GM12878 (cell line): ENCODE measurements at regions not wholly inside any gene's neighbourhood (a gene's known extent, or its start where the extent isn't known, plus 50 kb on each side); places are given as distances from the start of the nearest gene placed in this dataset.

ENCODE experiments used
- FOS ChIP-seq: IDR thresholded peaks from 3 replicates; pipeline ENCODE4 v1.6.1; 2011; ENCODE audit warnings: borderline replicate concordance; ENCODE audit not compliant: insufficient read length; ENCODE audit errors: extremely low read depth
- POLR2AphosphoS2 ChIP-seq: IDR thresholded peaks from 2 replicates; pipeline ENCODE4 v1.6.1; 2011; ENCODE audit warnings: low read depth, mild to moderate bottlenecking, low read length, improper control_type of control experiment, moderate library complexity
- RFX5 ChIP-seq: IDR thresholded peaks from 2 replicates; pipeline ENCODE4 v1.6.1; 2011; ENCODE audit warnings: low read depth, low read length, improper control_type of control experiment
- SMAD1 ChIP-seq: fragments of 450-650 bp; IDR thresholded peaks from 2 replicates; pipeline ENCODE4 v1.6.1; 2018; ENCODE audit warnings: mild to moderate bottlenecking, low read depth; ENCODE audit not compliant: partially characterized antibody
- TAF1 ChIP-seq: IDR thresholded peaks from 2 replicates; pipeline ENCODE4 v1.6.1; 2011; ENCODE audit warnings: mild to moderate bottlenecking, low read depth, low read length, borderline replicate concordance
- ZNF384 ChIP-seq: IDR thresholded peaks from 2 replicates; pipeline ENCODE4 v1.6.1; 2012; ENCODE audit warnings: low read depth, mild to moderate bottlenecking, low read length, improper control_type of control experiment, borderline replicate concordance
- TF ChIP-seq, protein P1 (sequence below): fragments of 450-650 bp; IDR thresholded peaks from 2 replicates; pipeline ENCODE4 v1.6.1; 2017; ENCODE audit warnings: mild to moderate bottlenecking, moderate library complexity
- TF ChIP-seq, protein P2 (sequence below): IDR thresholded peaks from 2 replicates; pipeline ENCODE4 v1.6.1; 2012; ENCODE audit warnings: mild to moderate bottlenecking, low read depth, low read length
- TF ChIP-seq, protein P3 (sequence below), 3 experiments: IDR thresholded peaks in 2 of 3; conservative IDR thresholded peaks in 1 of 3; 2 replicates each; pipeline ENCODE4 v1.5.1; 2011; ENCODE audit warnings: low read depth in 3 of 3, low read length in 3 of 3, mild to moderate bottlenecking in 3 of 3, control low read depth in 2 of 3, moderate library complexity in 2 of 3, inconsistent platforms in 1 of 3, mixed read lengths in 1 of 3; ENCODE audit not compliant: control insufficient read depth in 2 of 3, insufficient read depth in 1 of 3; ENCODE audit errors: extremely low read depth in 1 of 3

DNA sequence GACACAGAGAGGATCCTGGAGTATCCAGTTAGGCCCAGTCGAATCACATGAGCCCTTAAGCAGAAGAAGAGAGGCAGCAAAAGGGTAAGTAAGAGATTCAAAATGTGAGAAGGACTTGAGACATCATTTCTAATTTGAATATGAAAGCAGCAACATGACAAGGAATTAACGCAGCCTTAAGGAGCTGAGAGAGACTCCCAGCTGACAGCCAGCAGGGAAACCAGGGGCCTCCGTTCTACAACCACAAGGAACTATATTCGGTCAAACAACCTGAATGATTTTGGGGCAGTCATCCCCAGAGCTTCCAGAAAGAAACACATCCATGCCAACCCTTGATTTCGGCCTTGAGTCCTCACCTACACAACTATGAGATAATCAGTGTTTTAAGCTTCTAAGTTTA is 189.7 kb upstream of the MTNR1B start:
- no peak for TF ChIP-seq ZNF384
- no peak for TF ChIP-seq FOS
- TF ChIP-seq, protein P1, sequence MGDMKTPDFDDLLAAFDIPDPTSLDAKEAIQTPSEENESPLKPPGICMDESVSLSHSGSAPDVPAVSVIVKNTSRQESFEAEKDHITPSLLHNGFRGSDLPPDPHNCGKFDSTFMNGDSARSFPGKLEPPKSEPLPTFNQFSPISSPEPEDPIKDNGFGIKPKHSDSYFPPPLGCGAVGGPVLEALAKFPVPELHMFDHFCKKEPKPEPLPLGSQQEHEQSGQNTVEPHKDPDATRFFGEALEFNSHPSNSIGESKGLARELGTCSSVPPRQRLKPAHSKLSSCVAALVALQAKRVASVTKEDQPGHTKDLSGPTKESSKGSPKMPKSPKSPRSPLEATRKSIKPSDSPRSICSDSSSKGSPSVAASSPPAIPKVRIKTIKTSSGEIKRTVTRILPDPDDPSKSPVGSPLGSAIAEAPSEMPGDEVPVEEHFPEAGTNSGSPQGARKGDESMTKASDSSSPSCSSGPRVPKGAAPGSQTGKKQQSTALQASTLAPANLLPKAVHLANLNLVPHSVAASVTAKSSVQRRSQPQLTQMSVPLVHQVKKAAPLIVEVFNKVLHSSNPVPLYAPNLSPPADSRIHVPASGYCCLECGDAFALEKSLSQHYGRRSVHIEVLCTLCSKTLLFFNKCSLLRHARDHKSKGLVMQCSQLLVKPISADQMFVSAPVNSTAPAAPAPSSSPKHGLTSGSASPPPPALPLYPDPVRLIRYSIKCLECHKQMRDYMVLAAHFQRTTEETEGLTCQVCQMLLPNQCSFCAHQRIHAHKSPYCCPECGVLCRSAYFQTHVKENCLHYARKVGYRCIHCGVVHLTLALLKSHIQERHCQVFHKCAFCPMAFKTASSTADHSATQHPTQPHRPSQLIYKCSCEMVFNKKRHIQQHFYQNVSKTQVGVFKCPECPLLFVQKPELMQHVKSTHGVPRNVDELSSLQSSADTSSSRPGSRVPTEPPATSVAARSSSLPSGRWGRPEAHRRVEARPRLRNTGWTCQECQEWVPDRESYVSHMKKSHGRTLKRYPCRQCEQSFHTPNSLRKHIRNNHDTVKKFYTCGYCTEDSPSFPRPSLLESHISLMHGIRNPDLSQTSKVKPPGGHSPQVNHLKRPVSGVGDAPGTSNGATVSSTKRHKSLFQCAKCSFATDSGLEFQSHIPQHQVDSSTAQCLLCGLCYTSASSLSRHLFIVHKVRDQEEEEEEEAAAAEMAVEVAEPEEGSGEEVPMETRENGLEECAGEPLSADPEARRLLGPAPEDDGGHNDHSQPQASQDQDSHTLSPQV = no peak
- no peak for TF ChIP-seq SMAD1
- no peak for TF ChIP-seq POLR2AphosphoS2
- TF ChIP-seq, protein P2, sequence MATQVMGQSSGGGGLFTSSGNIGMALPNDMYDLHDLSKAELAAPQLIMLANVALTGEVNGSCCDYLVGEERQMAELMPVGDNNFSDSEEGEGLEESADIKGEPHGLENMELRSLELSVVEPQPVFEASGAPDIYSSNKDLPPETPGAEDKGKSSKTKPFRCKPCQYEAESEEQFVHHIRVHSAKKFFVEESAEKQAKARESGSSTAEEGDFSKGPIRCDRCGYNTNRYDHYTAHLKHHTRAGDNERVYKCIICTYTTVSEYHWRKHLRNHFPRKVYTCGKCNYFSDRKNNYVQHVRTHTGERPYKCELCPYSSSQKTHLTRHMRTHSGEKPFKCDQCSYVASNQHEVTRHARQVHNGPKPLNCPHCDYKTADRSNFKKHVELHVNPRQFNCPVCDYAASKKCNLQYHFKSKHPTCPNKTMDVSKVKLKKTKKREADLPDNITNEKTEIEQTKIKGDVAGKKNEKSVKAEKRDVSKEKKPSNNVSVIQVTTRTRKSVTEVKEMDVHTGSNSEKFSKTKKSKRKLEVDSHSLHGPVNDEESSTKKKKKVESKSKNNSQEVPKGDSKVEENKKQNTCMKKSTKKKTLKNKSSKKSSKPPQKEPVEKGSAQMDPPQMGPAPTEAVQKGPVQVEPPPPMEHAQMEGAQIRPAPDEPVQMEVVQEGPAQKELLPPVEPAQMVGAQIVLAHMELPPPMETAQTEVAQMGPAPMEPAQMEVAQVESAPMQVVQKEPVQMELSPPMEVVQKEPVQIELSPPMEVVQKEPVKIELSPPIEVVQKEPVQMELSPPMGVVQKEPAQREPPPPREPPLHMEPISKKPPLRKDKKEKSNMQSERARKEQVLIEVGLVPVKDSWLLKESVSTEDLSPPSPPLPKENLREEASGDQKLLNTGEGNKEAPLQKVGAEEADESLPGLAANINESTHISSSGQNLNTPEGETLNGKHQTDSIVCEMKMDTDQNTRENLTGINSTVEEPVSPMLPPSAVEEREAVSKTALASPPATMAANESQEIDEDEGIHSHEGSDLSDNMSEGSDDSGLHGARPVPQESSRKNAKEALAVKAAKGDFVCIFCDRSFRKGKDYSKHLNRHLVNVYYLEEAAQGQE = no peak
- no peak for TF ChIP-seq RFX5
- TF ChIP-seq, protein P3, sequence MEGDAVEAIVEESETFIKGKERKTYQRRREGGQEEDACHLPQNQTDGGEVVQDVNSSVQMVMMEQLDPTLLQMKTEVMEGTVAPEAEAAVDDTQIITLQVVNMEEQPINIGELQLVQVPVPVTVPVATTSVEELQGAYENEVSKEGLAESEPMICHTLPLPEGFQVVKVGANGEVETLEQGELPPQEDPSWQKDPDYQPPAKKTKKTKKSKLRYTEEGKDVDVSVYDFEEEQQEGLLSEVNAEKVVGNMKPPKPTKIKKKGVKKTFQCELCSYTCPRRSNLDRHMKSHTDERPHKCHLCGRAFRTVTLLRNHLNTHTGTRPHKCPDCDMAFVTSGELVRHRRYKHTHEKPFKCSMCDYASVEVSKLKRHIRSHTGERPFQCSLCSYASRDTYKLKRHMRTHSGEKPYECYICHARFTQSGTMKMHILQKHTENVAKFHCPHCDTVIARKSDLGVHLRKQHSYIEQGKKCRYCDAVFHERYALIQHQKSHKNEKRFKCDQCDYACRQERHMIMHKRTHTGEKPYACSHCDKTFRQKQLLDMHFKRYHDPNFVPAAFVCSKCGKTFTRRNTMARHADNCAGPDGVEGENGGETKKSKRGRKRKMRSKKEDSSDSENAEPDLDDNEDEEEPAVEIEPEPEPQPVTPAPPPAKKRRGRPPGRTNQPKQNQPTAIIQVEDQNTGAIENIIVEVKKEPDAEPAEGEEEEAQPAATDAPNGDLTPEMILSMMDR (IDR thresholded peaks at IDR 0.05 in 2 of 3, conservative IDR thresholded peaks at IDR 0.05 in 1 of 3; ENCODE audit: control insufficient read depth in 2 of 3, extremely low read depth in 1 of 3, insufficient read depth in 1 of 3, low read depth in 3 of 3, low read length in 3 of 3) = no peak
- TF ChIP-seq TAF1 = no peak
